ACHN (cell line): ENCODE measurements at regions not wholly inside any gene's neighbourhood (a gene's known extent, or its start where the extent isn't known, plus 50 kb on each side); places are given as distances from the start of the nearest gene placed in this dataset.

Source experiments
- DNase-seq: peaks from one replicate; pipeline ENCODE4 v3.0.0-alpha.2; 2015
- in situ Hi-C: cut with HindIII; loops from 2 replicates; pipeline ENCODE4 v1.10.0; 2017; ENCODE audit warnings: low sequenced_read_pairs, low pct_ligation_motif_present, low pct_unique_long_range_greater_than_20kb

- no peak for DNase-seq
- in situ Hi-C loops: no loop called here
These were observed 135.4 kb upstream of the BMPER start for GRCh38 chr7:33769930-33770329.

GRCh38 chr7:33770576-33770975 is 134.8 kb upstream of the BMPER start:
- in situ Hi-C loops: no loop called here
- DNase-seq: no peak

GRCh38 chr7:33771422-33771821 is 133.9 kb upstream of the BMPER start:
- no peak for DNase-seq
- in situ Hi-C loops: no loop called here

GRCh38 chr7:33773053-33773452 is 132.3 kb upstream of the BMPER start:
- in situ Hi-C loops: no loop called here
- DNase-seq: no peak

GRCh38 chr7:33774762-33775523 is 130.4 kb upstream of the BMPER start:
- in situ Hi-C loops: no loop called here
- no peak for DNase-seq

GRCh38 chr7:33775790-33776189 is 129.5 kb upstream of the BMPER start:
- in situ Hi-C loops: no loop called here
- DNase-seq: no peak

GRCh38 chr7:33776788-33777187 is 128.6 kb upstream of the BMPER start:
- in situ Hi-C loops: no loop called here
- no peak for DNase-seq

- in situ Hi-C loops: no loop called here
- DNase-seq: no peak
These were observed 127.1 kb upstream of the BMPER start for GRCh38 chr7:33778195-33778594.

- in situ Hi-C loops: no loop called here
These were observed 126.1 kb upstream of the BMPER start for GRCh38 chr7:33779216-33779615.

GRCh38 chr7:33781167-33781566 is 124.2 kb upstream of the BMPER start:
- DNase-seq: no peak
- in situ Hi-C loops: no loop called here

More at GRCh38 chr7:33779216-33779615, 126.1 kb upstream of the BMPER start:
- DNase-seq: no peak

- in situ Hi-C loops: no loop called here
These were observed 123.5 kb upstream of the BMPER start for GRCh38 chr7:33781796-33782195.

GRCh38 chr7:33784000-33784399 is 121.3 kb upstream of the BMPER start:
- in situ Hi-C loops: no loop called here

More at GRCh38 chr7:33781796-33782195, 123.5 kb upstream of the BMPER start:
- no peak for DNase-seq

GRCh38 chr7:33788531-33788930 is 116.8 kb upstream of the BMPER start:
- in situ Hi-C loops: no loop called here
- no peak for DNase-seq

More at GRCh38 chr7:33784000-33784399, 121.3 kb upstream of the BMPER start:
- no peak for DNase-seq

GRCh38 chr7:33789871-33790630 is 115.3 kb upstream of the BMPER start:
- in situ Hi-C loops: no loop called here
- no peak for DNase-seq

GRCh38 chr7:33790746-33791145 is 114.6 kb upstream of the BMPER start:
- in situ Hi-C loops: no loop called here

GRCh38 chr7:33792041-33792440 is 113.3 kb upstream of the BMPER start:
- in situ Hi-C loops: no loop called here
- no peak for DNase-seq

More at GRCh38 chr7:33790746-33791145, 114.6 kb upstream of the BMPER start:
- DNase-seq: no peak

GRCh38 chr7:33792547-33793105 is 112.7 kb upstream of the BMPER start:
- DNase-seq: no peak
- in situ Hi-C loops: no loop called here

GRCh38 chr7:33793616-33794015 is 111.7 kb upstream of the BMPER start:
- in situ Hi-C loops: no loop called here
- no peak for DNase-seq

GRCh38 chr7:33794419-33794818 is 110.9 kb upstream of the BMPER start:
- DNase-seq: no peak
- in situ Hi-C loops: no loop called here
